Memory B cell (primary cell): ENCODE measurements at regions not wholly inside any gene's neighbourhood (a gene's known extent, or its start where the extent isn't known, plus 50 kb on each side); places are given as distances from the start of the nearest gene placed in this dataset.
"Not testable (repeated sequence)": the region's sequence is repeated elsewhere in the genome, so short reads cannot be mapped to it uniquely, and the experiment has no call there.

Source experiments
- ATAC-seq: fragments of 150-1000 bp; cut with Tn5 transposase; 2 replicates; pipeline ENCODE4 v1.10.0; 2021; ENCODE audit warnings: low read depth, mild to moderate bottlenecking, moderate library complexity
- DNase-seq, 2 donors: peaks; one replicate each; pipeline ENCODE4 v3.0.0; 2022; ENCODE audit warnings: low spot score in 2 of 2
- H3K27ac Mint-ChIP-seq: one replicate; pipeline ENCODE4 v1.8.0; 2022; ENCODE audit warnings: mild to moderate bottlenecking, moderate library complexity, mixed read lengths
- H3K27me3 Mint-ChIP-seq: one replicate; pipeline ENCODE4 v1.8.0; 2022; ENCODE audit warnings: mixed read lengths
- H3K36me3 Mint-ChIP-seq: one replicate; pipeline ENCODE4 v1.8.0; 2022; ENCODE audit warnings: mild to moderate bottlenecking, mixed read lengths
- H3K4me1 Mint-ChIP-seq: one replicate; pipeline ENCODE4 v1.8.0; 2022; ENCODE audit warnings: mixed read lengths
- H3K4me3 Mint-ChIP-seq: one replicate; pipeline ENCODE4 v1.8.0; 2022; ENCODE audit warnings: mild to moderate bottlenecking, moderate library complexity, mixed read lengths
- H3K9me3 Mint-ChIP-seq: one replicate; pipeline ENCODE4 v1.8.0; 2022; ENCODE audit warnings: mixed read lengths

DNA sequence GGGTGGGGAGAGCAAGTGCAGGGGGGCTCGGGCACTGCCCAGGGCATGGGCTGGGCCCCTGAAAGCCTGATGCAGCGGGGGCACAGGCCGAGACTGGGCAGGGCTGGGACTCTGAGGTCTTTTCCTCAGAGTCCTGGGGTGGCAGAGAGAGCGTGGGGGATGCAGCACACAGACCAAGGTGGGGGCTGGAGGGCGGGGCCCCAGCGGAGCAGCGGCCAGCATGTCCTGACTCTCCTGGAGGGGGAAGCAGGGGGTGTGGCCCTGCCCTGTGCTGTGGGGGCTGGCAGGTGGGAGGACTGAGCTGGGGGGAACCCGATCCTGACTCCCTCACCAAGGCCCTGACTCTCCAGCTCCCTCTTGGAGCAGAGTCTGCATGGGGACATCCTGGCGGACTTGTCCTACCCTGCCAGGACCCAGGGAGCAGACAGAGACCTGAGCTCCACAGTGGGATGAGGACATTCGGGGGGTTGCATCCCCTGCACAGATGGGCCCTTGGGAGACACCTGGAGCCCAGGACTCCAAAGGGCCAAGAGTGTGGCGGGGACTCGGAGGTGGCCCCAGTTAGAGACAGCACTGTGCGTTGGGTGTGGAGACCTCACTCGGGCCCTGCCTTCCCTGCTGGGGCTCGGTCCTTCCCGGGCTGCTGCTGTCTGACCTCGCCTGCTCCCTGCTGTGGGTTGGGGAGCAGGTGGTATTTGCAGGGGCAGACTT is 326.1 kb downstream of the TMEM121 start:
- no peak for DNase-seq

DNA sequence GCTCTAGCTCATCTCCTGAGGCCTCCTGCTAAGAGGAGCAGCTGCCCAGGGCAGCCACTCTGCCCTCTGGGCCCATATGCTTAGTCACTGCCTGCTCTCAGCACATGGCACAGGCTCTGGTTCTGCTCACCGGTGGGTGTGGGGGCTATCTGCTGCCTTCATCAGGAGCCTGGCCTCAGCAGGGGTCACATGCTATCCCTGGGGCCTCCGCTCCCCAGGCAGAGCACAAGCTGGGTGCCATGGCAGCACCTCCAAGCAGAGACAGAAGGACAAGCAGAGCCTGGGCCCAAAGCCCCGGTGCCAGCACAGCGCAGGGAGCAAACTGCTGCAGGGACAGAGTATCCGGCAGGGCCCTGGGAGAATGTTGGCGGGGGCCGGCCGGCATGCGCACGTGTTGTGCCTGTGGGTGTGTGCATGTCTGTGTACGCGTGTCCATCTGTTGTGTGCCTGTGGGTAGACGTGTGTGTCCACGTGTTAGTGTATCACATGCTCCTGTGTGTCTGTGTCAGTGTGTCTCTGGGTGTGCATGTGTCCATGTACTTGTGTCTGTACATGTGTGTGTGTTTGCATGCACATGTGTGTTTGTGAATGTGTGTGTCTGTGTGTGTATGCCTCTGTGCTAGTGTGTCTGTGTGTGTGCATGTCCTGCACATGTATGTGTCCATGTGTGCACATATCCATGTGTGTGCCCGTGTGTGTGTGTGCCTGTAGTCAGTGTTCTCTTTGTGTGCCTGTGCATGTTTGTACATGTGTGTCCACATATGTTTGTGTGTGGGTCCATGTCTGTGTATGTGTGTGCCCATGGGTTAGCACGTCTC is 326.9 kb downstream of the TMEM121 start:
- Mint-ChIP-seq H3K36me3 (peaks cover 20% of the 10 kb centered on the region), H3K4me1 (peaks cover 17% of the 10 kb centered on the region), H3K9me3 (no peaks in the 10 kb centered on the region), H3K27me3 (no peaks in the 10 kb centered on the region), H3K27ac (peak overlapping the region; percentile 83), H3K4me3 (peak overlapping the region; percentile 51)
- no peak for ATAC-seq
- DNase-seq = no peak

More for the DNA sequence above, 326.1 kb downstream of the TMEM121 start:
- no peak for ATAC-seq
- Mint-ChIP-seq H3K4me3 (no peak overlapping the region), H3K4me1 (peaks cover 17% of the 10 kb centered on the region), H3K36me3 (peaks cover 20% of the 10 kb centered on the region), H3K9me3 (no peaks in the 10 kb centered on the region), H3K27ac (no peak overlapping the region), H3K27me3 (no peaks in the 10 kb centered on the region)

DNA sequence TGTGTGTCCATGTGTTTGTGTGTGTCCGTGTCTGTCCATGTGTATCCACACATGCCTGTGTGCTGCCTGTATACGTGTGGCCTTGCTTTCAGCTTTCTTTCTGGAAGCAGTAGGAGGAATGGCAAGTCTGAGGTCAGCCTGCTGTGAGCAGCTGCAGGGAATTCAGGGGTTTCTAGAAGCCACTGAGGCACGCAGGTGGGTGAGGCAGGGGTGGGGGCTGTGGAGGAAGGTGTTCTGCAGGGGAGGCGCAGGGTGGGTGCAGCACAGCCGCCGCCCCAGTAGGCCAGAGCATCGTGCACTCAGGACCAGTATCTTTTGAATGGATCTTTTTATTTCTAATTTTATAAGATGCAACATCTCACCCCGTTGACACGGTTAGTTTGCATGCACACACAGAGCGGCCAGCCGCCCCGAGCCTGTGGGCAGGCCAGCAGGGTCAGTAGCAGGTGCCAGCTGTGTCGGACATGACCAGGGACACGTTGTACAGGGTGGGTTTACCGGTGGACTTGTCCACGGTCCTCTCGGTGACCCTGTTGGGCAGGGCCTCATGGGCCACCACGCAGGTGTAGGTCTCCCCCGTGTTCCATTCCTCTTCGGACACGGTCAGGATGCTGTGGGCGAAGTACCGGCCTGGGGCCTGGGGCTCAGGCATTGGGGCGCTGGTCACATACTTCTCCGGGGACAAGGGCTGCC is 327.7 kb downstream of the TMEM121 start:
- Mint-ChIP-seq H3K4me3 (peak overlapping the region; percentile 84), H3K36me3 (peaks cover 19% of the 10 kb centered on the region)

DNA sequence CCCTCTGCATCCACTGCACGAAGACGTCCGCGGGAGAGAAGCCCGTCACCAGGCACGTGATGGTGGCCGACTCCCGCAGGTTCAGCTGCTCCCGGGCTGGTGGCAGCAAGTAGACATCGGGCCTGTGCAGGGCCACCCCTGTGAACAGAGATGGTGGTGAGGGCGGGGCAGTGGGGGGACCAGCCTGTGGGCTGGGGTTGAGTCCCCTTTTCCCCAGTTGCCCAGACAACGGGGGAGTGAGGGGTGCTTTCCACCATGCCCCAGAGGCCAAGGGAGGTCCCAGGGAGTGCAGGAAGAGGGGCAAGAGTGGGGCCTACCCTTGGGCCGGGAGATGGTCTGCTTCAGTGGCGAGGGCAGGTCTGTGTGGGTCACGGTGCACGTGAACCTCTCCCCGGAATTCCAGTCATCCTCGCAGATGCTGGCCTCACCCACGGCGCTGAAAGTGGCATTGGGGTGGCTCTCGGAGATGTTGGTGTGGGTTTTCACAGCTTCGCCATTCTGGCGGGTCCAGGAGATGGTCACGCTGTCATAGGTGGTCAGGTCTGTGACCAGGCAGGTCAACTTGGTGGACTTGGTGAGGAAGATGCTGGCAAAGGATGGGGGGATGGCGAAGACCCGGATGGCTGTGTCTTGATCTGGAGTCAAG is 328.3 kb downstream of the TMEM121 start:
- Mint-ChIP-seq H3K4me3 (peak overlapping the region; percentile 84), H3K4me1 (peaks cover 16% of the 10 kb centered on the region), H3K36me3 (peaks cover 19% of the 10 kb centered on the region), H3K27ac (peak overlapping the region; percentile 83), H3K27me3 (no peaks in the 10 kb centered on the region), H3K9me3 (no peaks in the 10 kb centered on the region)
- ATAC-seq (no peak), DNase-seq (no peak)

More for the DNA sequence above, 327.7 kb downstream of the TMEM121 start:
- Mint-ChIP-seq H3K27me3 (no peaks in the 10 kb centered on the region), H3K4me1 (peaks cover 16% of the 10 kb centered on the region), H3K27ac (peak overlapping the region; percentile 83), H3K9me3 (no peaks in the 10 kb centered on the region)
- no peak for ATAC-seq
- no peak for DNase-seq

DNA sequence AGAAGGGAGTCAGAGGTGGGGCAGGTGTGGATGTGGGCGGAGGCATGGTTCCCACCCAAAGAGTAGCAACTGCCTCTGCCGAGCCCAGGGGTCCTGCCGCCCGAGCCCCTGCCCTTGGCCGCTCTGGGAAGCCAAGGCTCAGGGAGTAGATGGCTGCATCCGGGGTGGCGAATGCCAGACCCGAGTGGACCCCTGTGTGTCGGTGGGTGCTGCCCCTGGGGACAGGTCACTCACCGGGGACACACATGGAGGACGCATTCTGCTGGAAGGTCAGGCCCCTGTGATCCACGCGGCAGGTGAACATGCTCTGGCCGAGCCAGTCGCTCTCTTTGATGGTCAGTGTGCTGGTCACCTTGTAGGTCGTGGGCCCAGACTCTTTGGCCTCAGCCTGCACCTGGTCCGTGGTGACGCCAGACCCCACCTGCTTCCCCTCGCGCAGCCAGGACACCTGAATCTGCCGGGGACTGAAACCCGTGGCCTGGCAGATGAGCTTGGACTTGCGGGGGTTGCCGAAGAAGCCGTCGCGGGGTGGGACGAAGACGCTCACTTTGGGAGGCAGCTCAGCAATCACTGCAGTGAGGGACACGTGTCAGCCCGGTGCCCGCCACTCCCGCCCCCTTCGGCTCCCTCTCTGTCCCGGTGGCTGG is 329.0 kb downstream of the TMEM121 start:
- Mint-ChIP-seq H3K4me3 (peak overlapping the region; percentile 90), H3K27ac (peak overlapping the region; percentile 86), H3K27me3 (no peaks in the 10 kb centered on the region), H3K9me3 (no peaks in the 10 kb centered on the region), H3K4me1 (peaks cover 14% of the 10 kb centered on the region), H3K36me3 (peaks cover 21% of the 10 kb centered on the region)
- DNase-seq = no peak
- ATAC-seq = no peak

DNA sequence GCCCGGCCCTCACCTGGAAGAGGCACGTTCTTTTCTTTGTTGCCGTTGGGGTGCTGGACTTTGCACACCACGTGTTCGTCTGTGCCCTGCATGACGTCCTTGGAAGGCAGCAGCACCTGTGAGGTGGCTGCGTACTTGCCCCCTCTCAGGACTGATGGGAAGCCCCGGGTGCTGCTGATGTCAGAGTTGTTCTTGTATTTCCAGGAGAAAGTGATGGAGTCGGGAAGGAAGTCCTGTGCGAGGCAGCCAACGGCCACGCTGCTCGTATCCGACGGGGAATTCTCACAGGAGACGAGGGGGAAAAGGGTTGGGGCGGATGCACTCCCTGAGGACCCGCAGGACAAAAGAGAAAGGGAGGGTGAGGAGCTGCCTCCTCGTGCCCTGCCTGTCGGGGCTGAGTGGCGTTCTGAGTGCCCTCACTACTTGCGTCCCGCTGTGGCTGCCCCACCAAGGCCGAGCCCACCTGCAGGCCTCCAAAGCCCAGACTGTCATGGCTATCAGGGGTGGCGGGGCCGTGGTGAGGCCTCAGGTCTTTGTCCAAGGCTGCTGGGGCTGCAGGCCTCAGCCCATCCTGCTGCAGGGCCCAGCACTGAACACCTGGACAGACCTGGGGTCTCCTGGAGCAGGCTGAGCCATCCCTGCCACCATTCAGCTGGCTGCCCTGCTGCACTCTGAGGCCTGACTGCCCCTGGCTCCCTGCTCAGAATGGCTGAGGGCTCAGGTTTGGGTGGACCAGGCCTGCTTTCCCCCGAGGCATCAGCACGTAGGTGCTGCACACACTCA is 329.7 kb downstream of the TMEM121 start:
- DNase-seq = no peak
- ATAC-seq = peak; percentile 9
- H3K27ac Mint-ChIP-seq = peak overlapping the region; percentile 86
- peaks cover 27% of the 10 kb centered on the region for H3K36me3 Mint-ChIP-seq
- no peaks in the 10 kb centered on the region for H3K9me3 Mint-ChIP-seq
- peak overlapping the region; percentile 90 for H3K4me3 Mint-ChIP-seq
- peaks cover 14% of the 10 kb centered on the region for H3K4me1 Mint-ChIP-seq
- H3K27me3 Mint-ChIP-seq = no peaks in the 10 kb centered on the region

DNA sequence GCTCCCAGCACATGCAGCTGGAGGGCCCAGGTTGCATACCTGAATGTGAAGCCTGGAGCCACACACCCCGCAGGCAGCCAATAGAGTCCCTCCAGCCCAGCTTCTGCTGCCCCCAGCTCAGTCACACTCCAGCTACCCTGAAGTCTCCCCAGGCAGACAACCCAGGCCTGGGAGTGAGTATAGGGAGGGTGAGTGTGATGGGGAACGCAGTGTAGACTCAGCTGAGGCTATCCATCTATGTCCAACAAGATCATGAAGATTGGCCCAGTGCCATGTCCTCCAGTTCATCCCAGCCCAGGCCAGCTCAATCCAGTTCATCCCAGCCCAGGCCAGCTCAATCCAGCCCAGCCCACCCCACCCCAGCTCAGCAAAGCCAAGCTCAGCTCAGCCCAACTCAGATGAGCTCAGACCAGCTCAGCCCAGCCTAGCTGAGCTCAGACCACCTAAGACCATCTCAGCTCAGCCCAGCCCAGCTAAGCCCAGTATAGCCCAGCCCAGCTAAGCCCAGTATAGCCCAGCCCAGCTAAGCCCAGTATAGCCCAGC is 330.4 kb downstream of the TMEM121 start:
- Mint-ChIP-seq H3K36me3 (peaks cover 31% of the 10 kb centered on the region), H3K4me3 (peak overlapping the region; percentile 90), H3K9me3 (no peaks in the 10 kb centered on the region), H3K27ac (peak overlapping the region; percentile 63), H3K27me3 (no peaks in the 10 kb centered on the region), H3K4me1 (peaks cover 14% of the 10 kb centered on the region)
- no peak for DNase-seq
- no peak for ATAC-seq

DNA sequence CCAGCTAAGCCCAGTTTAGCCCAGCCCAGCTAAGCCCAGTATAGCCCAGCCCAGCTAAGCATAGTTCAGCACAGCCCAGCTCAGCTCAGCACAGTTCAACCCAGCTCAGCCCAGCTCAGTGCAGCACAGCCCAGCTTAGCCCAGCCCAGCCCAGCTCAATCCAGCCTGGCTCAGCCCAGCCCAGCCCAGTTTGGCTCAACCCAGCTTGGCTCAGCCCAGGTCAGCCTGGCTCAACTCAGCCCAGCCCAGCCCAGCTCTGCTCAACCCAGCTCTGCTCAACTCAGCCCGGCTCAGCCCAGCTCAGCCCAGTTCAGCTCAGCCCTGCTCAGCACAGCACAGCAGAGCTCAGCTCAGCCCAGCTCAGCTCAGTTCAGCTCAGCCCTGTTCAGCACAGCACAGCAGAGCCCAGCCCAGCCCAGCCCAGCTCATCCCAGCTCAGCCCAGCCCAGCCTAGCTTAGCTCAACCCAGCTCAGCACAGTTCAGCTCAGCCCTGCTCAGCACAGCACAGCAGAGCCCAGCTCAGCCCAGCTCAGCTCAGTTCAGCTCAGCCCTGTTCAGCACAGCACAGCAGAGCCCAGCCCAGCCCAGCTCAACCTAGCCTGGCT is 330.9 kb downstream of the TMEM121 start:
- Mint-ChIP-seq H3K27ac (no peak overlapping the region), H3K4me1 (peaks cover 14% of the 10 kb centered on the region), H3K4me3 (peak overlapping the region; percentile 90), H3K9me3 (no peaks in the 10 kb centered on the region), H3K36me3 (peaks cover 35% of the 10 kb centered on the region), H3K27me3 (no peaks in the 10 kb centered on the region)
- DNase-seq = no peak
- no peak for ATAC-seq

DNA sequence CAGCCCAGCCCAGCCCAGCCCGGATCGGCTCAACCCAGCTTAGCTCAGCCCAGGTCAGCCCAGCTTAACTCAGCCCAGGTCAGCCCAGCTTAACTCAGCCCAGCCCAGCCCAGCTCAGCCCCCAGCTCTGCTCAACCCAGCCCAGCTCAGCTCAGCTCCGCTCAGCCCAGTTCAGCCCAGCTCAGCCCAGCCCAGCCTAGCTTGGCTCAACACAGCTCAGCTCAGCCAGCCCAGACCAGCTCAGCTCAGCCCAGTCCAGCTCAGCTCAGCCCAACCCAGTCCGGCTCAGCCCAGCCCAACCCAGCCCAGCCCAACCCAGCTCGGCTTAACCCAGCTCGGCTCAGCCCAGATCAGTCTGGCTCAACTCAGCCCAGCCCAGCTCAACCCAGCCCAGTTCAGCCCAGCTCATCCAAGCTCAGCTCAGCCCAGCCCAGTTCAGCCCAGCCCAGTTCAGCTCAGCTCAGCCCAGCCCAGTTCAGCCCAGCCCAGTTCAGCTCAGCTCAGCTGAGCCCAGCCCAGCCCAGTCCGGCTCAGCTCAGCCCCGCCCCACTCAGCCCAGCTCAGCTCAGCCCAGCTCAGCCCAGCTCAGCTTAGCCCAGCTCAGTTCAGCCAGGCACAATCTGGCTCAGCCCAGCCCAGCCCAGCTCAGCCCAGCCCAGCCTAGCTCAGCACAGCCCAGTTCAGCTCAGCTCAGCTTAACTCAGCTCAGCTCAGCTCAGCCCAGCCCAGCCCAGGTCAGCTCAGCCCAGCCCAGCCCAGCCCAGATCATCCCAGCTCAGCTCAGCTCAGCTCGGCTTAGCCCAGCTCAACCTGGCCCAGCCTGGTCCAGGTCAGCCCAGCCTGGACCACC is 331.7 kb downstream of the TMEM121 start:
- H3K27me3 Mint-ChIP-seq = no peaks in the 10 kb centered on the region
- DNase-seq (no peak), ATAC-seq (peak; percentile 11)
- H3K36me3 Mint-ChIP-seq = peaks cover 43% of the 10 kb centered on the region
- peak overlapping the region; percentile 63 for H3K27ac Mint-ChIP-seq
- H3K4me1 Mint-ChIP-seq = peaks cover 14% of the 10 kb centered on the region
- H3K4me3 Mint-ChIP-seq = peak overlapping the region; percentile 90
- H3K9me3 Mint-ChIP-seq = no peaks in the 10 kb centered on the region

DNA sequence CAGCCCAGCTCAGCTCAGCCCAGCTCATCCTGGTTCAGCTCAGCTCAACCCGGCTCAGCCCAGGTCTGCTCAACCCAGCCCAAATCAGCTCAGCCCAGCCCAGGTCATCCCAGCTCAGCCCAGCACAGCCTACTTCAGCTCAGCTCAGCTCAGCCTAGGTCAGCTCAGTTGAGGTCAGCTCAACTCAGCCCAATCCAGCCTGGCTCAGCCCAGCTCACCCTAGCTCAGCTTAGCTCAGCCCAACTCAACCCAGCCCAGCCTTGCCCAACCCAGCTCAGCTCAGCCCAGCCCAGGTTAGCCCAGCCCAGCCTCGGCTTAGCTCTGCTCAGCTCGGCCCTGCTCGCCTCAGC is 332.3 kb downstream of the TMEM121 start:
- H3K27ac Mint-ChIP-seq = peak overlapping the region; percentile 63
- H3K9me3 Mint-ChIP-seq = no peaks in the 10 kb centered on the region
- ATAC-seq (no peak), DNase-seq (no peak)
- H3K4me1 Mint-ChIP-seq = peaks cover 8% of the 10 kb centered on the region
- peak overlapping the region; percentile 90 for H3K4me3 Mint-ChIP-seq
- no peaks in the 10 kb centered on the region for H3K27me3 Mint-ChIP-seq
- H3K36me3 Mint-ChIP-seq = peaks cover 43% of the 10 kb centered on the region

DNA sequence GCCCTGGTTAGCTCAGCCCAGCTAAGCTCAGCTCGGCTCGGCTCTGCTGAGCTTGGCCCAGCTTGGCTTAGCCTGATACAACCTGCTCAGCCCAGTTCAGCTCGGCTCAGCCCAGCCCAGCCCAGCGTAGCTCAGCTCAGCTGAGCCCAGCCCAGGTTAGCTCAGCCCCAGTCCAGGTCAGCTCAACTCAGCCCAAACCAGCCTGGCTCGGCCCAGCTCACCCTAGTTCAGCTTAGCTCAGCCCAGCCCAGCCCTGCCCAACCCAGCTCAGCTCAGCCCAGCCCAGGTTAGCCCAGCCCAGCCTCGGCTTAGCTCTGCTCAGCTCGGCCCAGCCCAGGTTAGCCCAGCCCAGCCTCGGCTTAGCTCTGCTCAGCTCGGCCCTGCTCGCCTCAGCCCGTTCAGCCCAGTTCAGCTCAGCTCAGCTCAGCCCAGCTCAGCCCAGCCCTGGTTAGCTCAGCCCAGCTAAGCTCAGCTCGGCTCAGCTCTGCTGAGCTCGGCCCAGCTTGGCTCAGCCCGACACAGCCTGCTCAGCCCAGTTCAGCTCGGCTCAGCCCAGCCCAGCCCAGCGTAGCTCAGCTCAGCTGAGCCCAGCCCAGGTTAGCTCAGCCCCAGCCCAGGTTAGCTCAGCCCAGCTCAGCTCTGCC is 332.8 kb downstream of the TMEM121 start:
- H3K4me1 Mint-ChIP-seq, H3K9me3 Mint-ChIP-seq, H3K27me3 Mint-ChIP-seq, ATAC-seq, DNase-seq: not testable (repeated sequence)
- peak overlapping the region; percentile 63 for H3K27ac Mint-ChIP-seq
- H3K36me3 Mint-ChIP-seq = peaks cover 42% of the 10 kb centered on the region
- peak overlapping the region; percentile 90 for H3K4me3 Mint-ChIP-seq
